HG03571 (cell line): ENCODE measurements at regions not wholly inside any gene's neighbourhood (a gene's known extent, or its start where the extent isn't known, plus 50 kb on each side); places are given as distances from the start of the nearest gene placed in this dataset.

ENCODE experiments used
- ATAC-seq: cut with Tn5 transposase; IDR thresholded peaks from one replicate; pipeline ENCODE4 v1.9.1; 2021; ENCODE audit not compliant: unreplicated experiment

- no peak for ATAC-seq
These were observed 632.2 kb downstream of the SPOCK3 start for GRCh38 chr4:166602068-166602467.

DNA sequence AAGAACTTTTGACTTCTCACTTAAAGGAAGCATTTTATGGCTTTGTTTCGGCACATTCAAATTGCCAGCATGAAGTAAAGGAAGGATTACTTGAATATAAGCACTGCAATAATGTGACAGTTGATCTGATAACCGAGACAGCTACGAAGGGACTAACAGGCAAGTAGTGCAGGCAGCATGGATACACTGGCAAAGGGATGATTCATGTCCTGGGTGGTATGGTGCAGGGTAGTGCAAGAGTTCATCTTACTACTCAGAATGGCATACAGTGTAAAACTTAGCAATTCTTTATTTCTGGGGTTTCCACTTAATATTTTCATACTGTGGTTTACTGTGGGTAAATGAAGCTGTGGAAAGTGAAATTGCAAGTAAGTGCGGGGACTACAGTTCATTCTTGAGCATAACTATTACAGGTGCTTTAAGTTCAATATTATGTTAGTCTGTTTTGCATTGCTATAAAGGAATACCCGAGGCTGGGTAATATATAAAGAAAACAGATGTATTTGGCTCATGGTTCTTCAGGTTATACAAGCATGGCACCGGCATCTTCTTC lies 611.8 kb downstream of the SPOCK3 start:
- no peak for ATAC-seq

DNA sequence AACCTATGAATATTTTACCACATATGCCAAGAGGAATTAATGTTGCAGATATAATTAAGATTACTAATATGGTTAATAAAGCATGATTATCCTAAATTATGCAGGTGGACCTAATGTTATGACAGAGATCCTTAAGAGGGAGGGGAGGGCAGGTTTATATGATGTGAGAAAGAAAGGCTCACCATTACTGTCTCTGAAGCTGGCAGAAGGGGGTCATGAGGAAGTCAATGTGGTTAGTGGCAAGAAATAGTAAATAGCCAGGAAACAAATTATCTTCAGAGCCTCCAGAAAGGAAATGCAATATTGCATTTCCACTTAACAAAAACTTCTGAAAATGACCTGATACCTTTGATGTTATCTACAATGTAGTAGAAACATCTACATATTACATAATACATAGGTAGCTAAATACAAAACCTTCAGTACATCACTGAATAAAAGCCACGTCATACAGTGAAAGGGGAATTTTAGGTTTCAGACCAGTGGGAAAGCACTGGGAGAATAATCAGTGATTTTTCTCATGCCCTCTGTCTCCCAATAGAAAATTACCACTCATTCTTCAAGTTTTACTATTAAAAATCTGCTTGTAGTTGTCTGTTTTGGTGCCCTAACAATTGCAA lies 609.2 kb downstream of the SPOCK3 start:
- no peak for ATAC-seq

- ATAC-seq, result no peak
These were observed 605.8 kb downstream of the SPOCK3 start for GRCh38 chr4:166628454-166628853.

DNA sequence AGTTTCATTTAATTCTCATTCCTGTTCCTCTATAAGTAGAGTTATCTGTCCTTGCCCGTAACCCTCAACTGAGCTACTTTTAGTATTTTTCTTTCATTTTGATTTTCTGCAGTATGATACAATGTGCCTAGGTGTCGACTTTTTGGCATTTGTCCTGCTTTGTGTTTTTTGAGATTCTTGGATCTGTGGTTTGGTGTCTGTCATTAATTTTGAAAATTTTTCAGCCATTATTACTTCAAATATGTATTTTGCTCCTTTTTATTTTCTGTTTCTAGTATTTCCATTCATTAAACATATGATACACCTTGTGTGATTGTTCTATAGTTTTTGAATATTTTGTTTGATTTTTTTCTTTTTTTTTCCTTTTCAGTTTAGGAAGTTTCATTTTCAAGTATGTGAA lies 598.9 kb downstream of the SPOCK3 start:
- ATAC-seq, result no peak

DNA sequence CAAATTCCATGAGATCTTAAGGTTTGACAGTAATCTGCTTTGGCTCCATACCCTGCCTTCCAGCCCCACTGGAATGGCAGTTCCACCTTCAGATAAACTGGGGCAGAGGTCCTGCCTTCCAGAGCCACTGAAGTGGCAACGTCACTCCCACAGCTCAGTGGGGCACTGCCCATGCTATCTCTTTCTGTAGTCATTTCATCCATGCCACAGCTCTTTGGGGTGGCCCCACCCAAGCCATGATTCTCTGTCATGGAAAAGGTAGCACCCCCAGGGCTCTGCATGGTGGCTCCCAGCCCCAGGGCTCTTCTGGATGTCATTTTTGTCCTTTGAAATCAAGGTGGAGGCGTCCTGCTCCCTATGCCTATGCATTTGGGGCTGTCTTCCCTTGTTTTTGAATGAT lies 596.5 kb downstream of the SPOCK3 start:
- no peak for ATAC-seq

DNA sequence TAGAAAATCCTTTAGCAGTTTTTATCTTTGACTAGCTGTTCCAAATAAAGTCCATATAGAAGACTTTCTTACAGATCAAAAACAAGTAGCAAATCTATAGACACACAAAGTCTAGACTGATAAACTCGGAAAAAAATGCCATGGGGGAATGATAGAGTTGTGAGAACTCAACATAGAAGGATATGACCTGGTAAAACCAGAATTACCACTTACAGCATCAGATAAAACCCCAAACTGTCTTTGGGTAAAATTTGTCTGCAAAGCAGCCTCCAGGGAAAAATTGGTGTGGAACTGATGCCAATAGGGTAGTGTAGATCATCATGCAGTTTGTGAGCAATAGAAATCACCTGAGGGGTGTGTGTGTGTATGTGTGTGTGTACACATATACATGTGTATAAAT lies 579.1 kb downstream of the SPOCK3 start:
- no peak for ATAC-seq

DNA sequence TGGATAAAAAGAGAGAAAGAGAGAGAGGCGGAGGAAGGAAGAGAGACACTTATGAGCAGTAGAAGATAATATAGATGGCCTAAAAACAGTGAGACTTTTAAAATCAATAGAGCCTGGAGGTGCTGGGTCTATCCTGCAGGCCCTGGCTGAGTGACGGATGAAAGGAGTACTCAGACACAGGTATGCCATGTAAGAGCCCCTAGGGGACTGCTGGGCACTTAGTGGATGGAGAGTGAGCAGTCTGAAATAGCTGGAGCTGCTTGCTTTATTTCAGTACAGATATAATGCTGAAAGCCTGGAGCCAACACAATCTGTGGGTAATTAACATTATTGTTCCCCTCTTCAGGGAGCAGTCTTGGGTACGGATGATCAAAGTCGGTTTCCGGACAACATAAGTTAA lies 578.6 kb downstream of the SPOCK3 start:
- ATAC-seq, result no peak

DNA sequence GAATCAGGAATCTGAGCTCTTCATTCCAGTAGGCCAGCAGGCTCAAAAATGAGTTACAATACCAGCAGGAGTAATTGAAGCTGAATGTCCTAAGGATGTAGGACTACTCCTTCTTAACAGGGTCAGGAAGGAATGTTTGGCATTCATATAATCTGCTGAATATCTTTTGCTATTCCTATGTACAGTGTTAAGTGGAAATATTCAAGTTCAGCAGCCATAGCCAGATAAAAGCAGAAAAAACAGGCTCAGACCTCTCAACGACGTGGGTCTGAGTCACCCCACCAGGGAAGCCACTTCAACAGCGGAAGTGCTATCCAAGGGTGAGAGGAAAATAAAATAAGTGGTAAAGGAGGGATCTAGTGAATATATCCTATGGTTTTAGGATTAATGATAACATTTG lies 577.0 kb downstream of the SPOCK3 start:
- no peak for ATAC-seq

DNA sequence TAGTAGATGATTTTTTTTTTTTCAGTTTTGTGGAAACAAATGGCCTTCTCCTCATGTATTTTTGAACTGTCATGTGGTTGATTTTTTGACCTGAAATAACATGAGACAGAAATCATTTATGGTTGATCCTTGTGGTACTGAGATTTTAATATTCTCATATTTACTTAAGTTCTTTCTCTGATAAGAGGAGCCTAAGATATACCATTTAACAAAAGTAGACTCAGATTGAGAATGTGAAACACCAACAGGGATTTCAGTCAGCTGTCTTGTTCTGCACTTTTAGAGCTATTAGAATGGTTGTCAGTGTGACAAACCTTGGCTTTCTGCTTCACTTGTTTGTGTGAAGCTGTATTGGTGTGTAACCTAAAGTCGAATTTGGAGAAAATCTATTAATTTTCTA lies 575.7 kb downstream of the SPOCK3 start:
- ATAC-seq, result no peak

- ATAC-seq, result peak; percentile 84
These were observed 571.9 kb downstream of the SPOCK3 start for GRCh38 chr4:166662266-166662843.

- ATAC-seq, result no peak
These were observed 564.0 kb downstream of the SPOCK3 start for GRCh38 chr4:166670341-166670740.

DNA sequence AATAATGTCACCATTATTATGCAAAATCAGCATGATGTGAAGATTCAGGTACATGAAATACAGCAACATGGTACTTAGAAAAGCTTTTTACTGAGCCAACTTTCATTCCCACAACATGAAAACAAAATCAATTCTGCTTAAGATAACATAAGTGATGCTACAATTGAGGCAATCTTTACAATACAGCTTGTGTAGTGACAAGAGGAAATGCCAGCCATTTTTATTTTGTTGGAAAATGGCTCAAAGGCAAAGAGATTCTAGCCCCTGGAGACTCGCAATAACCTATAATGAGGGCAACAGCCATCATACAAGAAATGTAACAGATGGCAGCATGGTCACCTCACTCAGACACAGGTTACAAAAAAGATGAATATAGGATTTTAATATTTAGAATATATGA lies 560.4 kb downstream of the SPOCK3 start:
- no peak for ATAC-seq

- ATAC-seq, result no peak
These were observed 558.9 kb downstream of the SPOCK3 start for GRCh38 chr4:166675411-166675810.

DNA sequence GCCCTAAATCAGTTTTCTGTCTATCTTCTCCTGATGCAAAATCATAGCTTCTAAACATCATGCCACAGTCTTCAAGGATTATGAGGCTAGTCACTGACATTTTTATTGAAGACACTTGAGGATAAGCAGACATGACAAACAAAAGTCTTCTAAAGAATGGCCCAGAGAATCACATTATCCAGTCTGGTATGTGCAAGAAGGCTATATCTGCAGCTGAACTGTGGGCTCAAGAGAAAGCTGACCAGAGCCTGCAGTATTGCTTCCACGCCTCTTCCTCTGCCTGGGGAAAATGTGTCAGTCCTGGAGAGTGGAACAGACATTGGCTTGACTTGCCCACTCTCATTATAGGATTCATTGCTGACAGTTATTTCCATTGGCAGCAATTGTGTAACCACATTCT lies 553.5 kb downstream of the SPOCK3 start:
- ATAC-seq, result no peak

GRCh38 chr4:166682200-166682599 lies 552.1 kb downstream of the SPOCK3 start:
- ATAC-seq, result no peak
